HG02588 (cell line): ENCODE measurements at regions not wholly inside any gene's neighbourhood (a gene's known extent, or its start where the extent isn't known, plus 50 kb on each side); places are given as distances from the start of the nearest gene placed in this dataset.

ENCODE experiments used
- ATAC-seq: cut with Tn5 transposase; IDR thresholded peaks from one replicate; pipeline ENCODE4 v1.9.1; 2021; ENCODE audit warnings: mild to moderate bottlenecking, moderate library complexity; ENCODE audit not compliant: unreplicated experiment

DNA sequence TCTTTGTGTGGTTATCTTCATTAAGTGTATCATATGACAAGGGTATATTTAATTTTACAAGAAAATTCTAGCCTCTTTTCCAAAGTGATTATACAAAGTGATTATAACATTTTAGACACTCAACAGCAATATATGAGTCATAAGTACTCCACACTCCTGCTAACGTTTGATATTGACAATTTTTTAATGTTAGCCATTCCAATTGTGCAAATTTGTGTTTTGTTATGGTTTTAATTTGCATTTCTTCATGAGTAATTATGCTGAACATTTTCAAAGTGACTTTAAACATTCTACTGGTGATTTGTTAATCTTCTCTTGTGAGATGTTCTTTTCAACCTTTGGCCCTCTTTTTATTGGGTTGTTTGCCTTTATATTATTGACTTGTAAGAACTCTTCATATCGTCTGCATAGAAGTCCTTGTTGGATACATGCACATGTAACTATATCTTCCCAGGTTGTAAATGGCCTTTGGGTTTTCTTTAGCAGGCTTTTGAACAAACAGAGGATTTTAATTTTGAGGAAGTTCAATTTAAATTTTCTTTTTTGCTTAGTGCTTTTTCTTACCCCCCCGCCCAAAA, 771.6 kb upstream of the ZNF608 start:
- no peak for ATAC-seq

DNA sequence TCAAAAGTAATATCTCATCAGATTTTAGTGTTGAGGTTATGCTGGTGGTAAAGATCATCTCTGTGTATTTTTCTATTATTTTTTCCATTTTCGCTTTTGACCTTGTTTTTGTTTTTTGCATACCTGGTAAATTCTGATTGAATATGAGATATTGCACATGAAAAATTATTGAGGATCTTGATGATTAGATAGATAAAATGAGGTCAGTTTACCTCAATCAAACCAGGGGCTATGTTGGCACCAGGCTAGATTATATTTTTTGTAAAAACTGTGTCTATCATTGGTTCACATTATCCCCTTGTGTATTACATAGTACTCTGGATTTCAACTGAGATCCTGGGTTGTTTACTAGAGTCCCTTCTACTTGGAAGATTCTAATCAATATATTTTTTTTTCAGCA, 774.9 kb upstream of the ZNF608 start:
- no peak for ATAC-seq

DNA sequence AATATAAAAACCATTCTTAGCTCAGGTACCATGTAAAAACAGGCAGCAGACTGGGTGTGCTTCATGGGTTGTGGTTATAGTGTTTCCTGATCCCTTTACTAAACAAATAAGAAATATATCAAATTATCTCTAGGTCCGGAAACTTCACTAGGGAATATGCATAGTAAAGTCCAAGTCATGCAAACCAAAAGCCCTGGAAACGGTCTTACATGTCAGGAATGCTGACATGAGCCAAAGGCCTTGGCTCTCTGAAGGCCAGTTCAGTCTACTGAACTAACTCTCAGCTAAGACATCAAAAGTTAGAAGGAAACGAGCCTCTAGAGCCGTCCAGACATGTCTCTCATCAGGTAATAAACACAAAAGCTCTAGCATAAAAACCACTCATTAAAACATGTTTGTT, 778.9 kb upstream of the ZNF608 start:
- no peak for ATAC-seq

GRCh38 chr5:125526966-125527365, 780.5 kb upstream of the ZNF608 start:
- no peak for ATAC-seq

- no peak for ATAC-seq
Measured at GRCh38 chr5:125528881-125529280, 782.4 kb upstream of the ZNF608 start.

- ATAC-seq, result no peak
Measured at GRCh38 chr5:125530833-125531615, 784.6 kb upstream of the ZNF608 start.

DNA sequence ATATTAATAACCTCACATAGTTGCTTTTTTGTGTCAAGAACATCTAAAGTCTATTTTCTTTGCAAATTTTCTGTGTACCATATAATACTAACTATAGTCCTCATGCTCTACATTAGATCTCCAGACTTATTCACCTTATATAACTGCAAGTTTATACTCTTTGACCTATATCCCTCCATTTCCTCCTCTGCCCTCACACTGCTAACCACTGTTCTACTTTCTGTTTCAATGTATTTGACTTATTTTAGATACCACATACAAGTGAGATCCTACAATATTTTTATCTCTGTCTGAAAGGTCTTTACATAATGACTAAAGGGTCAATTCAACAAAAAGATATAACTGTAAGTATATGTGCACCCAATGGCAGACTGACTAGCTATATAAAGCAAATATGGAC, 789.7 kb upstream of the ZNF608 start:
- no peak for ATAC-seq

DNA sequence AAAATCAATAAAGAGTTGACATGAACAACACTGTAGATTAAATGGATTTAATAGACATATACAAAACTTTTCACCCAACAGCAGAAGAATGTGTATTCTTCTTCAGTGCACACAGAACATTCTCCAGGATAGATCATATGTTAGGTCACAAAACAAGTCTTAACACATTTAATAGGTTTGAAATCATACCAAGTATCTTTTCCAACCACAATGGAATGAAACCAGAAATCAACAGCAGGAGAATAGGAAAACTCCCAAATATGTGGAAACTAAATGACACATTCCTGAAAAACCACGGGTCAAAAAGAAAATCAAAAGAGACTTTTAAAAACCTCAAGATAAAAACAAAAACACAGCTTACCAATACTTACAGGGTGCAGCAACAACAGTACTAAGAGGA, 790.1 kb upstream of the ZNF608 start:
- ATAC-seq, result no peak

- ATAC-seq, result no peak
Measured at GRCh38 chr5:125537661-125538060, 791.2 kb upstream of the ZNF608 start.

GRCh38 chr5:125538469-125538868, 792.0 kb upstream of the ZNF608 start:
- ATAC-seq, result no peak

DNA sequence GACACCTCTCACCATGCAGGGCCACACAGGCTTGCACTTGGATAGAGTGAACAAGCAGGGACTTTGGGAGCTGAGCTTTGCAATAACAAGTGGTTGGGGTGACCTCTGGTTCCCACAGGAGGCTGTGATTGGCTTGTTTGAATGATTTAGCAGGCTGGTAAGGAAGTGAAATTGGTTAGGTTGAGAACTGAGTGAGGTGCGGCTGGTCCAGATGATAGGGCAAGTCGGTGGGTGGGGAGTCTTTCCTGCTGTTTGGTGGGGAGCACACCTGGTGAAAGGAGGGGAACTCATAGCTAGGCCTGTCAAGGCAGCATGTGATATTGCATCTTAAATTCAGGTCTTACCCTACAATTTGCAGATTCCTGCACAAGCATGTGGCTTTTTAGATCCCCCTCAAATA, 794.6 kb upstream of the ZNF608 start:
- ATAC-seq, result no peak

DNA sequence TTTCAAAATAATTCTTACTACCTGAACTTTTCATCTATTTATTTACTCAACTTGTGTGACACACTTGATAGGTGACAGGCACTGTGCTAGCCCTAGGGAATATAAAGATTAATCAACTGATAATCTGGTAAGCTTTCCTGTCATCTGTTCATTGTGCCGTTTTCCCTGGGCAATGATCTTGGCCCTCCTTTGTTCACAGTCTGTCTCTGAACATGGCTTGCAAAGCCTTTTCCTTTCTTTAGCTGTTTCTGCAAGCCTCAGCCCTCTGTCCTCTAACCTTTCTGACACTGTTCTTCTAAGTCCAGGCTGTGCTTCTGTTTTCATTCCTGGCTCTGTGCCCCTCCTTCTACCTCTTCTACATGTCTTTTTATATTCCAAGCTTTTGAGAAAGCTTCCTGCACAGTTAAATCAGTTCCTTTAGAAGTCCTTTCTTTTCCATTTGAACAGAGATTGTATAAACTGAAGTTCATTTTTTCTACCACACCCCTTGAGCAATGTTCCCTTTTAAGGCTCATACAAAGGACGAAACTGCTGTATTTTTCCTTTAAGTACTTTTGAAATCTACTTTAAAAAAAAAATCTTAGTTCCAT, 803.0 kb upstream of the ZNF608 start:
- ATAC-seq, result no peak

- ATAC-seq, result no peak
Measured at GRCh38 chr5:125550274-125550673, 803.8 kb upstream of the ZNF608 start.

DNA sequence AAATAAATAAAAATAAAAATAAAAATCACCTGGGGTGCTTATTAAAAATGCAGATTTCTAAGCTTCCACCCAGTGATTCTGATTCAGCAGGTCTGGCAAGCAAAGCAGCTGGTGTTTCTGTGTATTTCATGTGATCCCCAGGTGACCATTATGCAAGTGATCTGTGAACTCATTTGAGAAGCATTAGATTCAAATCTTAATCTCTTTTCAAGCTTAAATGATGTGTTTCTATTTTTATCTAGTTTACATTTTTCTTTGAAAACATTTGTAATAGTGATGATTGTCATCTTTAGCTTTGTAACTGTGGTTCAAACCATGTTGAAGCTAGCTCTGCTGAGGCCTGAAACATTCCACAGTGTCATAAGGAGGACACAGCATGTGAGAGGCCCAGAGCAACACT, 804.8 kb upstream of the ZNF608 start:
- no peak for ATAC-seq

GRCh38 chr5:125551797-125552196, 805.4 kb upstream of the ZNF608 start:
- ATAC-seq, result no peak

DNA sequence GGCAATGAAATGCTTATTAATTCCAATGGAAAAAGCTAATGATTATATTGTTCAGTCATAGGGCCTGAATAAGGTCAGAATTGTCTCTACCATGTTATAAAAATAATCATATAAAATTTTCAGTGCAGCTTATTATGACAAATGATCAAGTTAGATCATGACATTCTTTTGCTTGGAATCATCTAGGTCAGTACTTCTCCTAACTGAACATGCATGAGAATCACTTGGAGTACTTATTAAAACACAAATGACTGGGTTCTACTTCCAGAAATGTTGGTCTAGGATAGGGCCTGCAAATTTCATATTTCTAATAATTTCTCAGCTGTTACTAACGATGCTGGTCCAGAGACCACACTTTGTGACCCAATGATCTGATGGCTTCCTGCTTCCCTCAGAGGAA, 806.0 kb upstream of the ZNF608 start:
- no peak for ATAC-seq

DNA sequence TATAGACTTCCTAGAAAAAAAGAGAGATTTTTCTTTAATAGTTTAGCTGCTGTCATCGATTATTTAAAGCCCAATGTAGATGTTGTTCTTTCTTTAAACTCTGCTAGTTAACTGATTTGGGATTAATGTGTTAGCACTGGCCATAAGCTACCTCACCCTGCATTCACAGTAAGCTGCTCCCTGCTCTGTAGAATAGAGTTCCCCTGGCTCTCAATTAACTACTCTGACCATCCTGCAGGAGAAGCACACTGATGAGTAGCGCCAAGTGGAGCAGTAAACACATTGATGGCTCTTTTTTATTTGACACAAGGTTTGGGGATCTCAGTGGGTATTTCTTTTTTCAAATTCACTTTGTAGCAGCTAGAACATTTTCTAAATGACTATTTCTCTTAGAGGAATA, 807.9 kb upstream of the ZNF608 start:
- no peak for ATAC-seq

- ATAC-seq, result no peak
Measured at GRCh38 chr5:125555591-125555990, 809.2 kb upstream of the ZNF608 start.

DNA sequence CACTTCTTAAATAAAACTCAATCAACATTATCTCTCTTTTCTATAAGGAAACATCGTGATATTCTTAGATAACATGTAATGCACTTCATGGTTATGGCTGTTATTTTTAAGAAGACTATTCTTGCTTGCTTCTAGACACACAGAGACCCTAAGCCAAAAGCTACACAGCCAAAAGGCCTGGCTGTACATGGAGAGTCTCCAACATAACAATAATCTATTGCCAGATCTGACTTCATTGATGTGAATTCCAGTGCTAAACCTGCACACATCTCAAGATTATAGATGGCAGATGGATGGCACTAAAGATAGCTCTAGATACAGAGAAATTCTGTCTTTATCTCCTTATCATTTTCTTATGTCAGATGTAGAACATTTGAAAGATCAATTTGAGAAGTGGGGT, 811.6 kb upstream of the ZNF608 start:
- ATAC-seq, result no peak

GRCh38 chr5:125558466-125558865, 812.0 kb upstream of the ZNF608 start:
- no peak for ATAC-seq

- ATAC-seq, result no peak
Measured at GRCh38 chr5:125559296-125559695, 812.9 kb upstream of the ZNF608 start.

- ATAC-seq, result no peak
Measured at GRCh38 chr5:125560476-125561225, 814.2 kb upstream of the ZNF608 start.
